ENCODE measurements at regions not wholly inside any gene's neighbourhood (a gene's known extent, or its start where the extent isn't known, plus 50 kb on each side); places are given as distances from the start of the nearest gene placed in this dataset.

DNA sequence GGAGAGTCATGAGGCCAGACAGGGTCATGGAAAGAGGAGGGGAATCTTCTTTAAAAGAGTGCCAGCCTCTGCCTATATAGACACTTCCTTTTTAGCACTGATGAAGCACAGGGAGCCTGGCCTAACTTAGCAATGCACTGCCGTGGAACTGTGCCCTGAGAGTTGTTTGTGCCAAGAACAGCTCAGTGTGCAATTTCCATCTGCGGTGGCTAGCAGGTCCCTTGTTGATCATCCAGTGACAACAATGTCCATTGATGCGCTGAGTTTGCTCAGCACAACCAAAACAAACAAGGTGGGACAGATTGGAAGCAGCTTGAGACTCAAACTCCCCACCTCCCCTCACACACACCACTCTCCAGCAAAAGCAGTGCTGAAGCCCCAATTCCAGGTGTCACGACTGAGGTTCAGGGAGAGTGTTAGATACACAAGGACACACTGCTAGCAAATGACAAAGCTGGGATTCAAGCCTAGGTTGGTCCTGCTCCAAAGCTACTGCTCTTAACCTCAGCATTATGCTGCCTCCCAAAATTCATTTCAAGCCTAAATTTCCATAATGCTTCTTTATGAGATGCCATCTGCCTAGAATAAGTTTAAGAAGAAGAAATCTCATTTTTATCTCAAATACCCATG, 316.6 kb upstream of the UBE2E2 start:
- TF ChIP-seq, protein P1, sequence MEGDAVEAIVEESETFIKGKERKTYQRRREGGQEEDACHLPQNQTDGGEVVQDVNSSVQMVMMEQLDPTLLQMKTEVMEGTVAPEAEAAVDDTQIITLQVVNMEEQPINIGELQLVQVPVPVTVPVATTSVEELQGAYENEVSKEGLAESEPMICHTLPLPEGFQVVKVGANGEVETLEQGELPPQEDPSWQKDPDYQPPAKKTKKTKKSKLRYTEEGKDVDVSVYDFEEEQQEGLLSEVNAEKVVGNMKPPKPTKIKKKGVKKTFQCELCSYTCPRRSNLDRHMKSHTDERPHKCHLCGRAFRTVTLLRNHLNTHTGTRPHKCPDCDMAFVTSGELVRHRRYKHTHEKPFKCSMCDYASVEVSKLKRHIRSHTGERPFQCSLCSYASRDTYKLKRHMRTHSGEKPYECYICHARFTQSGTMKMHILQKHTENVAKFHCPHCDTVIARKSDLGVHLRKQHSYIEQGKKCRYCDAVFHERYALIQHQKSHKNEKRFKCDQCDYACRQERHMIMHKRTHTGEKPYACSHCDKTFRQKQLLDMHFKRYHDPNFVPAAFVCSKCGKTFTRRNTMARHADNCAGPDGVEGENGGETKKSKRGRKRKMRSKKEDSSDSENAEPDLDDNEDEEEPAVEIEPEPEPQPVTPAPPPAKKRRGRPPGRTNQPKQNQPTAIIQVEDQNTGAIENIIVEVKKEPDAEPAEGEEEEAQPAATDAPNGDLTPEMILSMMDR (IDR thresholded peaks at IDR 0.05) = no peak
- H3K9me3 ChIP-seq (ENCODE audit: control insufficient read depth in 1 of 2, insufficient read depth in 1 of 2, low read length in 2 of 2) = no peaks in the 10 kb centered on the region
- no peaks in the 10 kb centered on the region for H3K27me3 Mint-ChIP-seq
- no peak overlapping the region for H3K4me3 Mint-ChIP-seq
- no peak overlapping the region for H3K4me3 ChIP-seq (ENCODE audit: low read length)
- no peaks in the 10 kb centered on the region for H3K36me3 ChIP-seq (ENCODE audit: insufficient read depth, low read length)
- no peaks in the 10 kb centered on the region for H3K4me1 Mint-ChIP-seq (ENCODE audit: low read depth)
- H3K27ac ChIP-seq (ENCODE audit: low read depth in 1 of 2, low read length in 2 of 2) = no peak overlapping the region
- no peak overlapping the region for H3K27ac Mint-ChIP-seq
- H3K4me1 ChIP-seq (ENCODE audit: insufficient read depth, low read length) = no peaks in the 10 kb centered on the region
- no peaks in the 10 kb centered on the region for H3K36me3 Mint-ChIP-seq (ENCODE audit: low read depth)
- ATAC-seq (ENCODE audit: poor library complexity) (no peak), DNase-seq (no peak)
- no peaks in the 10 kb centered on the region for H3K9me3 Mint-ChIP-seq
- ChIA-PET POLR2A (no interaction called here), CTCF (no interaction called here)
- intact Hi-C loops (cut with DNase I, micrococcal nuclease) = no loop called here
- no peaks in the 10 kb centered on the region for H3K27me3 ChIP-seq (ENCODE audit: control insufficient read depth in 1 of 2, insufficient read depth in 2 of 2, low read length in 2 of 2)

DNA sequence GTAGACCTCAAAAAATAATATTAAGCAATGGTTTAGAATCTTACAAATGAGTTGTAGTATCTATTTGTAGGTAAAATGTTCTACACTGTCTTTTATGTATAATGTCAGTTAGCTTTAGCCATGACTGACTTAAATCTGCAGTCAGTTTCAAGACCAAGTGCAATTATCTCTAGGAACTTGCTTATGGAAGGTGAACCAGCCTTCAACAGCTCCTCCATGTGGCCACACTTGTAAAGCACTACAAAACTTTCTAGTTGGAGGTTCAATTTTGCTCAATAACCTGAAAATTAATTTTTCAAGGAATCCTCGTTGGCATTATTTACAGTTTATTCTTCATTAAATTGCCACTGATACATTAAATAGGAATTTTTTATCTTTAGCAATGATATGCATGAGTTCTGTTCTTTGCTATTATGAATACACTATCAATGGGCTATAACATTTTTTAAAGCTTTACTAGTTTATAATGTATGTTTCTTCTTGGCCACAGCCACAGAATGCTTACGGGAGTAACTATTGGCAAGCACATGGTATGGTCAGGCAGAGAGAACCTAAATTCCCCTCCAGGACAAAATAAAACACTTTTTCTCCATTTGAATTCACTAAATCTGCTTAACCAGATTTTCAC, 315.3 kb upstream of the UBE2E2 start:
- Mint-ChIP-seq H3K4me1 (ENCODE audit: low read depth) (no peaks in the 10 kb centered on the region), H3K27me3 (no peaks in the 10 kb centered on the region), H3K36me3 (ENCODE audit: low read depth) (no peaks in the 10 kb centered on the region), H3K9me3 (no peaks in the 10 kb centered on the region), H3K27ac (no peak overlapping the region), H3K4me3 (no peak overlapping the region)
- ChIA-PET CTCF (no interaction called here), POLR2A (no interaction called here)
- intact Hi-C loops (cut with DNase I, micrococcal nuclease) = no loop called here
- no peak for ATAC-seq (ENCODE audit: poor library complexity)
- TF ChIP-seq, protein P1 (IDR thresholded peaks at IDR 0.05) = no peak
- H3K36me3 ChIP-seq (ENCODE audit: insufficient read depth, low read length) = no peaks in the 10 kb centered on the region
- DNase-seq = no peak
- no peak overlapping the region for H3K4me3 ChIP-seq (ENCODE audit: low read length)
- no peaks in the 10 kb centered on the region for H3K4me1 ChIP-seq (ENCODE audit: insufficient read depth, low read length)
- H3K27ac ChIP-seq (ENCODE audit: low read depth in 1 of 2, low read length in 2 of 2) = no peak overlapping the region
- H3K9me3 ChIP-seq (ENCODE audit: control insufficient read depth in 1 of 2, insufficient read depth in 1 of 2, low read length in 2 of 2) = no peaks in the 10 kb centered on the region
- no peaks in the 10 kb centered on the region for H3K27me3 ChIP-seq (ENCODE audit: control insufficient read depth in 1 of 2, insufficient read depth in 2 of 2, low read length in 2 of 2)

DNA sequence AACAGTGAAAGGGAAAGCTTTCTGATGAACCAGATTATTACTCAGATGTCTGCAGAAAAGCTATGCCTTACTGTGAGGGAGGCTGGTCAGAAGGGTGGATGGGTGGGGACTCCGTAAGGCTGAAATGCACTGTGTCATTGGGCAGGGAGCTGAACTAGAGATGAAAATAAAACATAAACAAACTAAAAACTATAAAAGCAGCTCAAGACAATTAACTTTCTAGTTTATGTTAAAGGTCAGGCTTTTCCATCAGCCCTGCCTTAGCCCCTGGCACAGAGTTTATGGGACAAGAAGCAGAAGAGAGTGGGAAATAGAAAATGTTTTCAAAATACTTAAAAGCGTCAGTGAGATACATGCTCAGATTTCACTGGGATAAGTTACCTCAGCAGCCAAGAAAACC, 310.0 kb upstream of the UBE2E2 start:
- DNase-seq (no peak), ATAC-seq (ENCODE audit: poor library complexity) (no peak)
- no peaks in the 10 kb centered on the region for H3K9me3 Mint-ChIP-seq
- intact Hi-C loops (cut with DNase I, micrococcal nuclease) = no loop called here
- Histone ChIP-seq H3K4me1 (ENCODE audit: insufficient read depth, low read length) (no peaks in the 10 kb centered on the region), H3K36me3 (ENCODE audit: insufficient read depth, low read length) (no peaks in the 10 kb centered on the region), H3K27ac (ENCODE audit: low read depth in 1 of 2, low read length in 2 of 2) (no peak overlapping the region), H3K27me3 (ENCODE audit: control insufficient read depth in 1 of 2, insufficient read depth in 2 of 2, low read length in 2 of 2) (no peaks in the 10 kb centered on the region), H3K9me3 (ENCODE audit: control insufficient read depth in 1 of 2, insufficient read depth in 1 of 2, low read length in 2 of 2) (no peaks in the 10 kb centered on the region), H3K4me3 (ENCODE audit: low read length) (no peak overlapping the region)
- no peaks in the 10 kb centered on the region for H3K36me3 Mint-ChIP-seq (ENCODE audit: low read depth)
- POLR2A ChIA-PET = no interaction called here
- no peaks in the 10 kb centered on the region for H3K4me1 Mint-ChIP-seq (ENCODE audit: low read depth)
- no peak overlapping the region for H3K4me3 Mint-ChIP-seq
- H3K27ac Mint-ChIP-seq = no peak overlapping the region
- TF ChIP-seq, protein P1 (IDR thresholded peaks at IDR 0.05) = no peak
- no peaks in the 10 kb centered on the region for H3K27me3 Mint-ChIP-seq
- CTCF ChIA-PET = no interaction called here

Measured in CD4-positive, alpha-beta T cell (primary cell).